ENCODE measurements at regions not wholly inside any gene's neighbourhood (a gene's known extent, or its start where the extent isn't known, plus 50 kb on each side); places are given as distances from the start of the nearest gene placed in this dataset.

GRCh38 chr5:142455856-142456255, 131.0 kb upstream of the SPRY4 start:
- no peak for DNase-seq
- Histone ChIP-seq H3K4me2 (ENCODE audit: low read length) (no peak overlapping the region), H3K4me1 (ENCODE audit: insufficient read depth, low read length) (no peaks in the 10 kb centered on the region), H4K20me1 (ENCODE audit: low read length) (no peaks in the 10 kb centered on the region), H3K9ac (ENCODE audit: low read length) (no peak overlapping the region), H3K9me3 (ENCODE audit: low read length) (no peaks in the 10 kb centered on the region), H3K27ac (ENCODE audit: low read length) (no peak overlapping the region), H3K36me3 (ENCODE audit: low read depth, low read length) (no peaks in the 10 kb centered on the region), H3K9me2 (replicated peaks; ENCODE audit: low read length) (no peaks in the 10 kb centered on the region), H3F3A (ENCODE audit: low read length, unreplicated experiment) (no peaks in the 10 kb centered on the region), H3K27me3 (ENCODE audit: low read length) (no peaks in the 10 kb centered on the region), H2AFZ (ENCODE audit: low read length) (no peak overlapping the region), H3K79me2 (ENCODE audit: low read length) (no peaks in the 10 kb centered on the region), H3K4me3 (ENCODE audit: low read length) (no peak overlapping the region)
- ChIA-PET CTCF (no interaction called here), POLR2A (ENCODE audit: unreplicated experiment) (no interaction called here)
- no peak for ATAC-seq
- BruUV-seq (replicated peaks), result no TSS peak
- intact Hi-C loops (cut with micrococcal nuclease), result no loop called here
- no peak for TF ChIP-seq EZH2 (IDR thresholded peaks at IDR 0.05; ENCODE audit: low read length, unreplicated experiment)
- no peak for TF ChIP-seq EZH2phosphoT487 (IDR thresholded peaks at IDR 0.05; ENCODE audit: borderline replicate concordance, low read length)

DNA sequence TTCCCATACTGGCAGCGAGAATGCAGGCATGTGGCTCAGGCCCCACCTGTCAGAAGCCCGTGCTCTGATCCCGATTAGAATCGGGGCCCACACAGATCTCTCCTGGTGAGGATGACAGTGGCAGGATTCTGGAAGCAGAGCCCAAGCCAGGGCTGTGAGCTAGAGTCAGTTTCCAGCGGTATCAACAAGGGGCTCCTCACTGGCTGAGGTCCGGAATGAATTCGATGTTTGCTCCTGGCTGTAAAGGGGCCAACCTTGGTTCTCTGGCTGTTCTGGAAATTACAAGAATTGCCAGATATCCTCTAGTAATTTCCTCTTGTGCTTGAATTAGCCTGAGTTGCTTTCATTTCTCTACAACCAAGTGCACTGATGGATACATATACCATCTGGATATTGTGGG, 129.1 kb upstream of the SPRY4 start:
- Histone ChIP-seq H3K4me2 (ENCODE audit: low read length) (no peak overlapping the region), H3F3A (ENCODE audit: low read length, unreplicated experiment) (no peaks in the 10 kb centered on the region), H3K36me3 (ENCODE audit: low read depth, low read length) (no peaks in the 10 kb centered on the region), H3K4me3 (ENCODE audit: low read length) (no peak overlapping the region), H3K9me3 (ENCODE audit: low read length) (no peaks in the 10 kb centered on the region), H3K9me2 (replicated peaks; ENCODE audit: low read length) (no peaks in the 10 kb centered on the region), H2AFZ (ENCODE audit: low read length) (no peak overlapping the region), H3K27me3 (ENCODE audit: low read length) (no peaks in the 10 kb centered on the region), H4K20me1 (ENCODE audit: low read length) (no peaks in the 10 kb centered on the region), H3K79me2 (ENCODE audit: low read length) (no peaks in the 10 kb centered on the region), H3K9ac (ENCODE audit: low read length) (no peak overlapping the region), H3K4me1 (ENCODE audit: insufficient read depth, low read length) (no peaks in the 10 kb centered on the region), H3K27ac (ENCODE audit: low read length) (no peak overlapping the region)
- TF ChIP-seq, protein P1, sequence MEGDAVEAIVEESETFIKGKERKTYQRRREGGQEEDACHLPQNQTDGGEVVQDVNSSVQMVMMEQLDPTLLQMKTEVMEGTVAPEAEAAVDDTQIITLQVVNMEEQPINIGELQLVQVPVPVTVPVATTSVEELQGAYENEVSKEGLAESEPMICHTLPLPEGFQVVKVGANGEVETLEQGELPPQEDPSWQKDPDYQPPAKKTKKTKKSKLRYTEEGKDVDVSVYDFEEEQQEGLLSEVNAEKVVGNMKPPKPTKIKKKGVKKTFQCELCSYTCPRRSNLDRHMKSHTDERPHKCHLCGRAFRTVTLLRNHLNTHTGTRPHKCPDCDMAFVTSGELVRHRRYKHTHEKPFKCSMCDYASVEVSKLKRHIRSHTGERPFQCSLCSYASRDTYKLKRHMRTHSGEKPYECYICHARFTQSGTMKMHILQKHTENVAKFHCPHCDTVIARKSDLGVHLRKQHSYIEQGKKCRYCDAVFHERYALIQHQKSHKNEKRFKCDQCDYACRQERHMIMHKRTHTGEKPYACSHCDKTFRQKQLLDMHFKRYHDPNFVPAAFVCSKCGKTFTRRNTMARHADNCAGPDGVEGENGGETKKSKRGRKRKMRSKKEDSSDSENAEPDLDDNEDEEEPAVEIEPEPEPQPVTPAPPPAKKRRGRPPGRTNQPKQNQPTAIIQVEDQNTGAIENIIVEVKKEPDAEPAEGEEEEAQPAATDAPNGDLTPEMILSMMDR (conservative IDR thresholded peaks at IDR 0.05; ENCODE audit: low read depth, low read length), result no peak
- TF ChIP-seq EZH2 (IDR thresholded peaks at IDR 0.05; ENCODE audit: low read length, unreplicated experiment) (no peak), EZH2phosphoT487 (IDR thresholded peaks at IDR 0.05; ENCODE audit: borderline replicate concordance, low read length) (no peak)
- intact Hi-C loops (cut with micrococcal nuclease), result no loop called here
- POLR2A ChIA-PET (ENCODE audit: unreplicated experiment), result no interaction called here
- ATAC-seq (no peak), DNase-seq (no peak)
- CTCF ChIA-PET, result no interaction called here
- no TSS peak for BruUV-seq (replicated peaks)

GRCh38 chr5:142450419-142450818, 125.6 kb upstream of the SPRY4 start:
- H3K9me3 ChIP-seq (ENCODE audit: low read length), result no peaks in the 10 kb centered on the region
- H3K4me1 ChIP-seq (ENCODE audit: insufficient read depth, low read length), result no peaks in the 10 kb centered on the region
- H3K9ac ChIP-seq (ENCODE audit: low read length), result no peak overlapping the region
- H3K27me3 ChIP-seq (ENCODE audit: low read length), result no peaks in the 10 kb centered on the region
- BruUV-seq (replicated peaks), result no TSS peak
- TF ChIP-seq EZH2phosphoT487 (IDR thresholded peaks at IDR 0.05; ENCODE audit: borderline replicate concordance, low read length) (no peak), EZH2 (IDR thresholded peaks at IDR 0.05; ENCODE audit: low read length, unreplicated experiment) (no peak)
- TF ChIP-seq, protein P1 (conservative IDR thresholded peaks at IDR 0.05; ENCODE audit: low read depth, low read length), result no peak
- intact Hi-C loops (cut with micrococcal nuclease), result no loop called here
- no peak overlapping the region for H3K27ac ChIP-seq (ENCODE audit: low read length)
- no peak overlapping the region for H3K4me3 ChIP-seq (ENCODE audit: low read length)
- H3K9me2 ChIP-seq (replicated peaks; ENCODE audit: low read length), result no peaks in the 10 kb centered on the region
- no peak for ATAC-seq
- CTCF ChIA-PET, result no interaction called here
- POLR2A ChIA-PET (ENCODE audit: unreplicated experiment), result no interaction called here
- no peak overlapping the region for H2AFZ ChIP-seq (ENCODE audit: low read length)
- no peaks in the 10 kb centered on the region for H3K36me3 ChIP-seq (ENCODE audit: low read depth, low read length)
- H3F3A ChIP-seq (ENCODE audit: low read length, unreplicated experiment), result no peaks in the 10 kb centered on the region
- H3K79me2 ChIP-seq (ENCODE audit: low read length), result no peaks in the 10 kb centered on the region
- DNase-seq, result no peak
- no peaks in the 10 kb centered on the region for H4K20me1 ChIP-seq (ENCODE audit: low read length)
- no peak overlapping the region for H3K4me2 ChIP-seq (ENCODE audit: low read length)

Measured in PC-3 (cell line).